Esophagus muscularis mucosa (tissue), 4 donors: ENCODE measurements at regions not wholly inside any gene's neighbourhood (a gene's known extent, or its start where the extent isn't known, plus 50 kb on each side); places are given as distances from the start of the nearest gene placed in this dataset.

Source experiments
- CTCF ChIP-seq, 3 experiments: fragments of 200-600 bp in 2 of 3; fragments of 450-650 bp in 1 of 3; sonication (generic) in 2 of 3; IDR thresholded peaks; one replicate each; pipeline ENCODE4 v1.5.1; 2017 to 2019; ENCODE audit warnings: antibody characterized with exemption in 3 of 3, mild to moderate bottlenecking in 2 of 3, moderate library complexity in 1 of 3
- EP300 ChIP-seq: sonication (generic); formaldehyde crosslinking; IDR thresholded peaks from one replicate; pipeline ENCODE4 v1.6.1; 2017; ENCODE audit warnings: antibody characterized with exemption
- POLR2A ChIP-seq: fragments of 450-650 bp; IDR thresholded peaks from one replicate; pipeline ENCODE4 v1.6.1; 2017; ENCODE audit warnings: antibody characterized with exemption, moderate library complexity, mild to moderate bottlenecking, low read depth
- POLR2AphosphoS5 ChIP-seq, 2 donors: sonication (generic); formaldehyde crosslinking; IDR thresholded peaks; one replicate each; pipeline ENCODE4 v1.6.1; 2017; ENCODE audit warnings: antibody characterized with exemption in 2 of 2

GRCh38 chr4:123676071-123676889 is 279.7 kb downstream of the SPRY1 start:
- TF ChIP-seq CTCF (IDR thresholded peaks at IDR 0.05) (no peak), EP300 (no peak), POLR2A (no peak), POLR2AphosphoS5 (IDR thresholded peaks at IDR 0.05) (no peak)
